ENCODE measurements at regions not wholly inside any gene's neighbourhood (a gene's known extent, or its start where the extent isn't known, plus 50 kb on each side); places are given as distances from the start of the nearest gene placed in this dataset.

DNA sequence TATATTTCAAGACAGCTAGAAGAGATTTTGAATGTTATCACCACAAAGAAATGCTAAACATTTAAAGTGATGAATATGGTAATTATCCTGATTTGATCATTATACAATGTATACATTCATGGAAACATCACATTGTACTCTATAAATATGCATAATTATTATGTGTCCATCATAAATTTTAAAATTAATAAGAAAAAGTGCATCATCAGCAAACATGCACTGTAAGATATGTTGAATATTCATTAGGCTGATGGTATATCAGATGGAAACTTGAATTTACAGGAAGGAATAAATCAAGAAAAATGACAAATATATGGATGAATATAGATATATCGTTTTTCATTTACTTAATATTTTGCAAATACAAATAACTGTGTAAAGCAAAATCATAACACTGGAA, 812.1 kb upstream of the INTU start:
- TF ChIP-seq YY1 (IDR thresholded peaks at IDR 0.05; ENCODE audit: insufficient read depth, insufficient read length) (no peak), ZNF274 (IDR thresholded peaks at IDR 0.05; ENCODE audit: low read depth, low read length) (no peak)
